IMR-90 (cell line): ENCODE measurements at regions not wholly inside any gene's neighbourhood (a gene's known extent, or its start where the extent isn't known, plus 50 kb on each side); places are given as distances from the start of the nearest gene placed in this dataset.
A peak's percentile ranks its signal among the peaks of the same experiment; 100 is the strongest.

Experiments used
- ATAC-seq: fragments of 200-7000 bp; cut with Tn5 transposase; 2 replicates; pipeline ENCODE4 v1.9.1; 2020; ENCODE audit warnings: low read depth, mild to moderate bottlenecking, moderate library complexity
- BruUV-seq: library from RNA; stranded (reverse); fragments of 400-500 nt; replicated peaks from 2 replicates; lab custom pipeline; 2021; lab: Mats Ljungman, UMichigan
- CTCF ChIA-PET: fragments of 300-600 bp; formaldehyde crosslinking; extraction: SDS; loops from one replicate; lab custom pipeline; 2021; ENCODE audit warnings: antibody characterized with exemption; lab: Yijun Ruan, JAX
- POLR2A ChIA-PET: fragments of 300-600 bp; sonication (Branson Sonifier 250); formaldehyde crosslinking; loops from one replicate; lab custom pipeline; 2022; ENCODE audit warnings: antibody characterized with exemption; ENCODE audit not compliant: unreplicated experiment; lab: Charles Lee
- DNase-seq: peaks from one replicate; pipeline ENCODE4 v3.0.0; 2013
- H2AFZ ChIP-seq: replicated peaks from 2 replicates; pipeline ENCODE3; 2013; ENCODE audit warnings: low read length, mild to moderate bottlenecking; ENCODE audit not compliant: poor library complexity
- H2AK5ac ChIP-seq: 2 replicates; pipeline ENCODE4 v1.6.1; 2013; ENCODE audit warnings: low read depth, low read length, inconsistent platforms
- H2AK9ac ChIP-seq: replicated peaks from 2 replicates; pipeline ENCODE3; 2013; ENCODE audit warnings: mild to moderate bottlenecking, low read depth, low read length, moderate library complexity; ENCODE audit not compliant: poor library complexity
- H2BK120ac ChIP-seq: 2 replicates; pipeline ENCODE4 v1.6.1; 2013; ENCODE audit warnings: low read depth, low read length, inconsistent platforms
- H2BK15ac ChIP-seq: 3 replicates; pipeline ENCODE4 v1.6.1; 2013; ENCODE audit warnings: low read depth, low read length, inconsistent platforms
- H2BK20ac ChIP-seq: 2 replicates; pipeline ENCODE4 v1.6.1; 2013; ENCODE audit warnings: low read depth, mild to moderate bottlenecking, inconsistent platforms, low read length, moderate library complexity
- H2BK5ac ChIP-seq: 2 replicates; pipeline ENCODE4 v1.6.1; 2013; ENCODE audit warnings: mild to moderate bottlenecking, low read depth, low read length, inconsistent platforms; ENCODE audit not compliant: poor library complexity, severe bottlenecking
- H3K14ac ChIP-seq: replicated peaks from 2 replicates; pipeline ENCODE4 v1.6.1; 2013; ENCODE audit warnings: low read depth, low read length, inconsistent platforms
- H3K18ac ChIP-seq: 2 replicates; pipeline ENCODE4 v1.6.1; 2013; ENCODE audit warnings: low read depth, low read length, control low read depth
- H3K23ac ChIP-seq: 2 replicates; pipeline ENCODE4 v1.6.1; 2013; ENCODE audit warnings: low read depth, low read length, inconsistent platforms
- H3K27ac ChIP-seq: 2 replicates; pipeline ENCODE4 v1.5.1; 2013; ENCODE audit warnings: mild to moderate bottlenecking, control low read depth, low read length; ENCODE audit not compliant: insufficient read depth
- H3K27me3 ChIP-seq: 2 replicates; pipeline ENCODE4 v1.6.1; 2013; ENCODE audit warnings: low read length; ENCODE audit not compliant: control insufficient read depth, insufficient read depth
- H3K36me3 ChIP-seq: 2 replicates; pipeline ENCODE4 v1.6.1; 2013; ENCODE audit warnings: low read length, mixed read lengths; ENCODE audit not compliant: control insufficient read depth, insufficient read depth
- H3K4ac ChIP-seq: 2 replicates; pipeline ENCODE4 v1.6.1; 2013; ENCODE audit warnings: low read depth, low read length, inconsistent platforms
- H3K4me1 ChIP-seq: 2 replicates; pipeline ENCODE4 v1.6.1; 2013; ENCODE audit warnings: low read length, mixed read lengths; ENCODE audit not compliant: control insufficient read depth, insufficient read depth
- H3K4me2 ChIP-seq: 2 replicates; pipeline ENCODE4 v1.6.1; 2013; ENCODE audit warnings: low read depth, mild to moderate bottlenecking, control low read depth, low read length, moderate library complexity
- H3K4me3 ChIP-seq: 2 replicates; pipeline ENCODE4 v1.5.1; 2013; ENCODE audit warnings: low read depth, mild to moderate bottlenecking, control low read depth, low read length, moderate library complexity; ENCODE audit not compliant: insufficient read depth
- H3K56ac ChIP-seq: 2 replicates; pipeline ENCODE4 v1.6.1; 2013; ENCODE audit warnings: low read length, inconsistent platforms; ENCODE audit not compliant: insufficient read depth; ENCODE audit errors: extremely low read depth
- H3K79me1 ChIP-seq, 2 experiments: 2 replicates each; pipeline ENCODE4 v1.6.1; 2013; ENCODE audit warnings: low read length in 2 of 2, inconsistent platforms in 1 of 2, low read depth in 1 of 2
- H3K9ac ChIP-seq: 2 replicates; pipeline ENCODE4 v1.6.1; 2013; ENCODE audit warnings: low read depth, low read length, control low read depth
- H3K9me1 ChIP-seq: 2 replicates; pipeline ENCODE4 v1.6.1; 2013; ENCODE audit warnings: low read length, inconsistent platforms; ENCODE audit not compliant: insufficient read depth
- H3K9me3 ChIP-seq: 2 replicates; pipeline ENCODE4 v1.6.1; 2013; ENCODE audit warnings: low read length; ENCODE audit not compliant: control insufficient read depth, insufficient read depth
- H4K20me1 ChIP-seq: 2 replicates; pipeline ENCODE4 v1.6.1; 2013; ENCODE audit warnings: low read length, inconsistent platforms; ENCODE audit not compliant: insufficient read depth
- H4K5ac ChIP-seq: 2 replicates; pipeline ENCODE4 v1.6.1; 2013; ENCODE audit warnings: mild to moderate bottlenecking, low read depth, low read length, control low read depth
- H4K8ac ChIP-seq, 2 experiments: 2 replicates each; pipeline ENCODE4 v1.6.1; 2013; ENCODE audit warnings: low read depth in 2 of 2, low read length in 2 of 2, control low read depth in 1 of 2, inconsistent platforms in 1 of 2
- H4K91ac ChIP-seq: 2 replicates; pipeline ENCODE4 v1.6.1; 2013; ENCODE audit warnings: low read depth, low read length, inconsistent platforms; ENCODE audit not compliant: insufficient read depth
- BHLHE40 ChIP-seq: fragments of 150-350 bp; IDR thresholded peaks from 2 replicates; pipeline ENCODE4 v1.6.1; 2016; ENCODE audit warnings: mild to moderate bottlenecking, low read depth, low read length
- CEBPB ChIP-seq: IDR thresholded peaks from 2 replicates; pipeline ENCODE4 v1.6.1; 2012; ENCODE audit warnings: low read depth, low read length, improper control_type of control experiment
- CTCF ChIP-seq: conservative IDR thresholded peaks from 2 replicates; pipeline ENCODE4 v1.5.1; 2012; ENCODE audit warnings: mild to moderate bottlenecking, low read depth, low read length, improper control_type of control experiment
- ELK1 ChIP-seq: fragments of 150-350 bp; IDR thresholded peaks from 2 replicates; pipeline ENCODE4 v1.6.1; 2016; ENCODE audit warnings: low read depth, mild to moderate bottlenecking, low read length, moderate library complexity, borderline replicate concordance
- FOS ChIP-seq: fragments of 150-350 bp; IDR thresholded peaks from 2 replicates; pipeline ENCODE4 v1.6.1; 2016; ENCODE audit warnings: low read depth, low read length
- MAZ ChIP-seq: IDR thresholded peaks from 2 replicates; pipeline ENCODE4 v1.6.1; 2012; ENCODE audit warnings: low read depth, mild to moderate bottlenecking, low read length, improper control_type of control experiment, moderate library complexity, borderline replicate concordance
- MXI1 ChIP-seq: IDR thresholded peaks from 2 replicates; pipeline ENCODE4 v1.6.1; 2012; ENCODE audit warnings: low read depth, mild to moderate bottlenecking, low read length, moderate library complexity, borderline replicate concordance
- NFE2L2 ChIP-seq: fragments of 150-350 bp; IDR thresholded peaks from 2 replicates; pipeline ENCODE4 v1.6.1; 2016; ENCODE audit warnings: low read depth, mild to moderate bottlenecking, low read length
- POLR2A ChIP-seq: IDR thresholded peaks from 2 replicates; pipeline ENCODE4 v1.6.1; 2012; ENCODE audit warnings: mild to moderate bottlenecking, low read depth, low read length
- RAD21 ChIP-seq: IDR thresholded peaks from 2 replicates; pipeline ENCODE4 v1.6.1; 2012; ENCODE audit warnings: low read length, improper control_type of control experiment
- RCOR1 ChIP-seq: IDR thresholded peaks from 2 replicates; pipeline ENCODE4 v1.6.1; 2012; ENCODE audit warnings: mild to moderate bottlenecking, low read length, improper control_type of control experiment; ENCODE audit not compliant: insufficient replicate concordance
- RFX5 ChIP-seq: IDR thresholded peaks from 2 replicates; pipeline ENCODE4 v1.8.0; 2012; ENCODE audit warnings: low read depth, mild to moderate bottlenecking, low read length, moderate library complexity
- USF2 ChIP-seq: fragments of 150-350 bp; IDR thresholded peaks from 2 replicates; pipeline ENCODE4 v1.6.1; 2017; ENCODE audit warnings: mild to moderate bottlenecking, antibody characterized with exemption, low read length, low read depth
- WGBS, 2 experiments: methylation state at CpG; one replicate each; pipeline versions ENCODE4 v1.1.5 to v1.1.7; 2013; ENCODE audit warnings: missing lambda C conversion rate in 2 of 2; ENCODE audit not compliant: insufficient read length in 1 of 2; ENCODE audit errors: extremely low coverage in 2 of 2; 5-methylcytosine and 5-hydroxymethylcytosine counted together
- dilution Hi-C: fragments of 300-500 bp; cut with HindIII; formaldehyde crosslinking; loops from one replicate; pipeline ENCODE4 v1.14.3; 2018; ENCODE audit warnings: low sequenced_read_pairs; ENCODE audit not compliant: unreplicated experiment
- in situ Hi-C: fragments of 300-500 bp; cut with MboI; formaldehyde crosslinking; loops from 3 replicates; pipeline ENCODE4 v1.14.3; 2019; ENCODE audit warnings: low sequenced_read_pairs, inconsistent platforms, mixed read lengths
- intact Hi-C: fragments of 100-400 bp; cut with micrococcal nuclease; formaldehyde crosslinking; loops from 2 replicates; pipeline ENCODE4 v1.10.0; 2022

GRCh38 chr21:35814858-35815619 lies 245.3 kb downstream of the SETD4 start:
- Histone ChIP-seq H3K23ac (no peak overlapping the region), H3K4ac (no peak overlapping the region), H3K27me3 (no peaks in the 10 kb centered on the region; the same call in 1 of the 2 replicates), H4K91ac (no peak overlapping the region), H4K5ac (no peak overlapping the region), H3K9ac (no peak overlapping the region), H2BK5ac (no peak overlapping the region), H2BK20ac (no peak overlapping the region), H3K4me1 (no peaks in the 10 kb centered on the region), H3K27ac (no peak overlapping the region), H2BK120ac (no peak overlapping the region), H2BK15ac (no peak overlapping the region), H3K56ac (no peak overlapping the region), H2AFZ (peak overlapping the region; percentile 39), H4K20me1 (no peaks in the 10 kb centered on the region), H3K4me3 (no peak overlapping the region), H3K9me3 (no peaks in the 10 kb centered on the region), H3K79me1 (no peaks in the 10 kb centered on the region), H3K14ac (no peak overlapping the region), H3K36me3 (no peaks in the 10 kb centered on the region), H3K9me1 (no peaks in the 10 kb centered on the region), H3K18ac (no peak overlapping the region), H4K8ac (no peak overlapping the region; a peak in 1 of 4 replicates), H2AK9ac (no peak overlapping the region), H3K4me2 (no peak overlapping the region), H2AK5ac (no peak overlapping the region)
- no TSS peak for BruUV-seq
- DNase-seq (no peak), ATAC-seq (no peak)
- ChIA-PET POLR2A (no interaction called here), CTCF (no interaction called here)
- dilution Hi-C loops, result no loop called here
- in situ Hi-C loops, result no loop called here
- TF ChIP-seq RAD21 (no peak), MXI1 (no peak), POLR2A (no peak), BHLHE40 (no peak), MAZ (no peak), ELK1 (no peak), RCOR1 (no peak), RFX5 (no peak), CEBPB (no peak), NFE2L2 (no peak), CTCF (no peak), USF2 (no peak), FOS (no peak)
- 90% methylated on average over 3 of the region's 5 CpGs; no CpG with 5 or more reads in 1 of the 2 experiments for WGBS, 2 experiments
- intact Hi-C loops, result loop anchor here (5.0 kb wide), 1 partner anchor 148 kb away; no protein-coding TSS in a partner anchor
